ENCODE measurements at regions not wholly inside any gene's neighbourhood (a gene's known extent, or its start where the extent isn't known, plus 50 kb on each side); places are given as distances from the start of the nearest gene placed in this dataset.
"Not testable (repeated sequence)": the region's sequence is repeated elsewhere in the genome, so short reads cannot be mapped to it uniquely, and the experiment has no call there.

- TF ChIP-seq CTCF (IDR thresholded peaks at IDR 0.05); MAFK (IDR thresholded peaks at IDR 0.05; ENCODE audit: partially characterized antibody); NFE2L2 (conservative IDR thresholded peaks at IDR 0.05; ENCODE audit: low read length): not testable (repeated sequence)
- TF ChIP-seq, protein P1, sequence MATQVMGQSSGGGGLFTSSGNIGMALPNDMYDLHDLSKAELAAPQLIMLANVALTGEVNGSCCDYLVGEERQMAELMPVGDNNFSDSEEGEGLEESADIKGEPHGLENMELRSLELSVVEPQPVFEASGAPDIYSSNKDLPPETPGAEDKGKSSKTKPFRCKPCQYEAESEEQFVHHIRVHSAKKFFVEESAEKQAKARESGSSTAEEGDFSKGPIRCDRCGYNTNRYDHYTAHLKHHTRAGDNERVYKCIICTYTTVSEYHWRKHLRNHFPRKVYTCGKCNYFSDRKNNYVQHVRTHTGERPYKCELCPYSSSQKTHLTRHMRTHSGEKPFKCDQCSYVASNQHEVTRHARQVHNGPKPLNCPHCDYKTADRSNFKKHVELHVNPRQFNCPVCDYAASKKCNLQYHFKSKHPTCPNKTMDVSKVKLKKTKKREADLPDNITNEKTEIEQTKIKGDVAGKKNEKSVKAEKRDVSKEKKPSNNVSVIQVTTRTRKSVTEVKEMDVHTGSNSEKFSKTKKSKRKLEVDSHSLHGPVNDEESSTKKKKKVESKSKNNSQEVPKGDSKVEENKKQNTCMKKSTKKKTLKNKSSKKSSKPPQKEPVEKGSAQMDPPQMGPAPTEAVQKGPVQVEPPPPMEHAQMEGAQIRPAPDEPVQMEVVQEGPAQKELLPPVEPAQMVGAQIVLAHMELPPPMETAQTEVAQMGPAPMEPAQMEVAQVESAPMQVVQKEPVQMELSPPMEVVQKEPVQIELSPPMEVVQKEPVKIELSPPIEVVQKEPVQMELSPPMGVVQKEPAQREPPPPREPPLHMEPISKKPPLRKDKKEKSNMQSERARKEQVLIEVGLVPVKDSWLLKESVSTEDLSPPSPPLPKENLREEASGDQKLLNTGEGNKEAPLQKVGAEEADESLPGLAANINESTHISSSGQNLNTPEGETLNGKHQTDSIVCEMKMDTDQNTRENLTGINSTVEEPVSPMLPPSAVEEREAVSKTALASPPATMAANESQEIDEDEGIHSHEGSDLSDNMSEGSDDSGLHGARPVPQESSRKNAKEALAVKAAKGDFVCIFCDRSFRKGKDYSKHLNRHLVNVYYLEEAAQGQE (IDR thresholded peaks at IDR 0.05): not testable (repeated sequence)
Measured at GRCh38 chr4:69344786-69345185, 64.5 kb downstream of the UGT2B28 start.

Data from A549 (cell line).